HG02798 (cell line): ENCODE measurements at regions not wholly inside any gene's neighbourhood (a gene's known extent, or its start where the extent isn't known, plus 50 kb on each side); places are given as distances from the start of the nearest gene placed in this dataset.

ENCODE experiments used
- ATAC-seq: cut with Tn5 transposase; IDR thresholded peaks from one replicate; pipeline ENCODE4 v1.9.1; 2021; ENCODE audit warnings: mild to moderate bottlenecking; ENCODE audit not compliant: unreplicated experiment, poor library complexity

DNA sequence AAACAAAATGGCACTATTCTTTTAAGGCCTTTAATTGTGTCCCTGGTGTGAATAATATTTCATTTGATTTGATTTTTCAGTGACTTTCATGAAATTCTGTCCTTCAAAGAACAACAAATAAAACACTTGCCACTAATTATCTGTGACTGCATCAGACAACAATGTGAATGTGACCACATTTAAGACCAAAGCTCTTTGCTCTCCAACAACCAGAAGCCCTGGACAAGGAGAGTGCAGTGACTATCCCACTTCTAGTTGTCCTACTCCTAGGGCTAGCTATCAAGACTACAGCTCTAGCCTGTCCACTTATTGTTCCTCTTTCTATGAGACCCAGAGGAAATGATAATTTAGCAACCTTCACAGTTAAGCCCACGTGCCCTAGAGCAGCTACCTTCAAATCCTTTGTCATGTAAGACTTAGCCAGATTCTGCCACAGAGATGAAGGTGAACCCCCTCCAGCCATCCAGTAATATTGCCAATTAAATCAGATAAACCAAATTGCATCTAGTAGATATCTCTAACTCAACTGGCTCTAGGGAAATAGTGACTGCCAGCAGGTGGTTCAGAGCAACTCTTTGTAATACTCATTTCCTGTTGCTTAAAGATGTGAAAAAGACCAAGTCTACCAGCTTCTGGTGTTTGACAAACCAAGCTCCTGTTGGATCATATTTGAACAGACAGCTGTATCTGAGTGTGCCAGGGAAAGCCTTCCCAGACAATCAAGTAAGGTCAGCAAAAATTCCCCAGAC, 142.6 kb upstream of the BLID start:
- no peak for ATAC-seq

- ATAC-seq, result no peak
Observed at GRCh38 chr11:122253589-122254231, 137.7 kb upstream of the BLID start.

- ATAC-seq, result no peak
Observed at GRCh38 chr11:122248939-122249338, 132.9 kb upstream of the BLID start.

- ATAC-seq, result no peak
Observed at GRCh38 chr11:122248131-122248530, 132.1 kb upstream of the BLID start.

- no peak for ATAC-seq
Observed at GRCh38 chr11:122246874-122247273, 130.9 kb upstream of the BLID start.

DNA sequence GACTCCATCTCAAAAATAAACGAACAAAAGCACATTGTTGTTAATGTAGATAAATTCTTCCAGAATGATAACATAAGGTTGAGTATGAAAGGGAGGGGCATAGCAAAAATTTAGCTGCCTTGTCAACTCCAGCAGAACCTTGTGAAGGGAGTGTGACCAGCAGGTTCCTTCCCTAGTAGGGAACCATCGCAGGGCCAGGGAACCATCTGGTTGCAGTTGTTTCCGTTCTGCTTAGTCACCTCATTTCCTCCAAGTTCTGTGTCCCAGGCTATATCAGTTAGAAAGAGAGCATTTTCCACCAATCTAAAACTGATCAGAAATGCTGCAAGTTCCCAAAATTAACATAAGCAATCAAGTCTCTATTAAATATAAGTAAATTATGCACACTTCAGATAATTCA, 126.7 kb upstream of the BLID start:
- ATAC-seq, result no peak

DNA sequence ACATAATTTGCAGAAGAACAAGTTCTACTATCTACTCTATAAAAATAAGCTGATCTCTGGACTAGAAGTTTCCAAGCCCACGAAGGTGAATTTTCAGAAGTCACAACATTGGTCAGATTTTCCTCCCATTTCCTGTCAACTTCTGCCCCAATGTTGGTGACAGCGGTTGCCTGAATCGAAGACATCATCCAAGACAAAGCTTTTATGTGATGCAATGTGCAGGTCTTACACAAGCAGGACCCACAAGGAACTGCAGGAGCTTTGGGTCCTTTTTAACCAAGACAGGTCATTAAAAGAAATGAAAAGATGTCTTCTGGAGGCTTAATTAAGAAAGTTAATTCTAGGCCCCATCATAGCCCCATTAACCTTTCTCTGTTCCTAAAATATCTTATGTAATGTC, 125.6 kb upstream of the BLID start:
- no peak for ATAC-seq

GRCh38 chr11:122240638-122241037, 124.6 kb upstream of the BLID start:
- no peak for ATAC-seq

DNA sequence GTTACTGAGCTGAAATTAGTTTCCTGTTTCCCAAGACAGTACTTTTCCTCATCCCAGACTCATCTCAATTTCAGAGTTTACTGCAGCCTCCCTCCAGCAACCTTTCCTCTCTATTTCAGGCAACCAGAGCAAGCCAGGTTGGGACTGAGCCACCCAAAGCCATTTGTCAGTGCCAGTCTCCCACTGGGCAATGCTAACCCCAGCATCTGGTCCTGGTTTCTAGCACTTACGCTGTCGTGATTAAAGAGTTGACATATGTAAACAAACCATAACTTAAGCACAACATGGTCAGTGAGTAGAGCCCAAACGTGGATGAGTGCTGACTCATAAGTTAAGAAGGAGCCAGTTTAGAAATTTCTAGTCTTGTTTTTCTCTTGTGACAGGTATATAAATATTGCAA, 119.6 kb upstream of the BLID start:
- ATAC-seq, result no peak

DNA sequence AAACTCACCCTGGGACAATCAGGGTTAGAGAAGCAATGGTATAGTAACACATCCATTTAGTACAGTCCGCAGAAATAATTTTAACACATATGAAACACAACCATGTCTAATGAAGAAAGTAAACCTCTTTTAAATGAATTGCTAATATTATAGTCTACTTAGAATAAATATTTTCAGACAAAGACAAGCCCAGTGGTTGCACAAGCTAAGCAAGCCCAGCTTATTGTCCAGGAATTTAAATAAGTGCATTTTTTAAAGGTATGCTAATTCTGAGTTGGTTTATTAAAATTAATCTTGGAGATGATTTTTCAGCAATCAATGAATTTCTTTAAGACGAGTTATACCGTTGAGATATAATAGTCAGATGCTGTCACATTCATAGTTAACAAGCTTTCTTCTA, 118.8 kb upstream of the BLID start:
- ATAC-seq, result no peak

DNA sequence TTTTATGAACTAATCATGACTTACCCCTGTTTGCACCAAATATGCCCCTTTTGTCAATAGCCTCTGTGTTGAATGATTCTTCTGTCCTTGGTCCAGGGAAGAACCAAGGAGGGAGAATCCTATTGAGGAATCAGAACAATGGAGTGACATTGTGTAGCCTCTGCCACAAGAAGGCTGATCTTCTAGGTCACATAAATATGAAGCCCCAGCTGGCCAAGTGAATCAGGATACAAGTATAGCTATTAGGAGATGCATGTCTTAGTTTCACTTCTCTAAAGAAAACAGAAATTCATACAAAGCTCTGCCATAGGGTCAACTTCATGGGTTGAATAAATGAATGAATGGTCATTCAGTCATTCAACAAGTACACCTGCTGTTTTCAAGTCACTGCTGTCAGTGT, 118.2 kb upstream of the BLID start:
- no peak for ATAC-seq

- ATAC-seq, result no peak
Observed at GRCh38 chr11:122232985-122233384, 117.0 kb upstream of the BLID start.

- ATAC-seq, result no peak
Observed at GRCh38 chr11:122230385-122230755, 114.4 kb upstream of the BLID start.

DNA sequence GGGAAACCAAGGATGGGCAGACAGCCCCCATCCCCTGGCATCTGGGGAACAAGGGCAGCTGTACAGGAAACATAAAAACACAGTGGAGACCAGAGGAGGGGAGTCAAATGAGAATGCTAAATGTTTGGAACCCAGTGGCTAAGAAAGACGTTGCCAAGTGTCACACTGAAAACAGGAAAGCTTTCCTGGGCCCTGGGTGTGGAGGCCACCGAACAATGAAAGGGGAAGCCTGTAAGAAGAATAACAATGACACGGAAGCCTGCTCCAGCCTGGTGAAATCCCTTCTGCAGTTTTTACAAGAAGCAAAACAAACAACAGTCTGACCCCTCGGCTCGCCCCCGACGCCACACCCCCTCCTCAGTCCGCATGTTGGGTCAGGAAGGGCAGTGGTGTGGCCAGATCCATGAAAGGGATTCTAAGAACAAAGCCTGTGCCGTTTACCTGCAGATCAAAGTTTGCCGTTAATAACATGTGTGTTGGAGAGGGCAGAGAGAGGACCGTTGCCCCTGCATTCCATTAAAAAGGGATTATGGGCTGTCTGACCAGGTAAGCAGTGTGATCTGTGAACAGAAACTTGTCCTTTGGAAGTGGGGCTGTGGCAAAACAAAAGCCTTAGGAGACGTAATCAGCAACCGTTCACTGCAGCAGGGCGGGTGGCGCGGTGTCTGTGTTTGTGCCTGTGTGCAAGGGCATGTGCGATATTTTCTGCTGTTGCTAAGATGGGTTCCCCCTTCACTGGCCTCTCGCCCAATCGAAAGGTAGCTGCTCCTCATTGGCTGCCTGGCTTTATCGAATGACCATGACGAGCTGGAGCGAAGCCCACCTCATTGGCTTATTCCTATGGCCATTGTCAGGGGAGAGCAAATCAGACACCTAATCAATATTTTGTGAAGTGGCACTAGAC, 113.7 kb upstream of the BLID start:
- no peak for ATAC-seq

DNA sequence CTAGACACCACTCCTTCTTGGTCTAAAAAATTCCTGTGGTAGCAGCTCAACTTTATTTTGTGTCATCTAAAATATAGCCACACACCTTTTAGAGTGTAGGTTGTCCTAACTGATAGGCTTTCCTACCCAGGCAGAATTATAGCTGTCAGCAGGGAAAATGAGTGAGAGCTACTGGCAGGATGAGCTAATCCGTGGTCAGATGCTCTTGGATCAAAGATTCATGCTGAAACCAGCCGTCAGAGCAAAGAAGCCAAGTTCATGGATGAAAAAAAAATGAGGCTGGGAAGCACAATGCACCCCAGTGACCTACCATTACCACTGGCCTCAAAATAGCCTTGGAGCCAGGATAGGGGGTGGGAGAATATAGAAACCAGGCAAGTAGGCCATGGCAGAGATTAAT, 113.1 kb upstream of the BLID start:
- no peak for ATAC-seq

GRCh38 chr11:122226810-122227379, 110.9 kb upstream of the BLID start:
- ATAC-seq, result no peak

- no peak for ATAC-seq
Observed at GRCh38 chr11:122224867-122225266, 108.9 kb upstream of the BLID start.

DNA sequence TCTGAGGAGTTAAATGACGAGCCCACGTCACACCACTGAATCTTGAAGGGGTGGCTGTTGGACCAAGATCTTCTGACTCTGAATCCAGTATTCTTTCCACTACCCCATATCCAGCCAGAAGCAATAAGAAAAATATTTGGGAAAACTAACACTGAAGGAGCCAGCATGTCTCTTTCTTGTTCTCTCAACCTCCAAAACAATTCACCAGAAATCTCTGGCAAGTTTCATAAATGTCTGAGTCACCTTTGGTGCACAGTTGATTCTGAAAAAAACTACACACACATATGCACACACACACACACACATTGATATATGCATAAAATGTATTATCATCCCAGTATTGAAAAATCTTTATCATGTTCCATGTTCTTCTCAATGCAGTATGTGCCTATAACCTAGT, 104.3 kb upstream of the BLID start:
- no peak for ATAC-seq

DNA sequence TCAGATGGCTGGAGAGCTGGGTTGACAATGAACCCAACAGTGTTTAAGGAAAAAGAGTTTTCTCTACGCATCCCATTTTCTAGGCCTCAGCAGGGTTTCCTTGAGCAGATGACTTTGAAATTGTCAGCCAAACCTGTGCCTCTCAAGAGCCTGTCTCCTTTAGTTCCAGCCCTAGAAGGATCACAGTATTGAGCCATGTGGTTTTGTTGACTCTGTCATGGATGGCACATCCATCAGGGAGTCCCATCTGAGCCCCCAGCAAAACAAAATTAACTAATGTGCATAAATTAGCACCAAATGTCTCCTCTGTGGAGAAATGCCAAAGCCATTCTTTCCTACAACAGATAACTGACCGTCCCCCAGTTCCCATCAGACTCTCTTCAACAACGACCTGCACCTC, 103.8 kb upstream of the BLID start:
- ATAC-seq, result no peak

DNA sequence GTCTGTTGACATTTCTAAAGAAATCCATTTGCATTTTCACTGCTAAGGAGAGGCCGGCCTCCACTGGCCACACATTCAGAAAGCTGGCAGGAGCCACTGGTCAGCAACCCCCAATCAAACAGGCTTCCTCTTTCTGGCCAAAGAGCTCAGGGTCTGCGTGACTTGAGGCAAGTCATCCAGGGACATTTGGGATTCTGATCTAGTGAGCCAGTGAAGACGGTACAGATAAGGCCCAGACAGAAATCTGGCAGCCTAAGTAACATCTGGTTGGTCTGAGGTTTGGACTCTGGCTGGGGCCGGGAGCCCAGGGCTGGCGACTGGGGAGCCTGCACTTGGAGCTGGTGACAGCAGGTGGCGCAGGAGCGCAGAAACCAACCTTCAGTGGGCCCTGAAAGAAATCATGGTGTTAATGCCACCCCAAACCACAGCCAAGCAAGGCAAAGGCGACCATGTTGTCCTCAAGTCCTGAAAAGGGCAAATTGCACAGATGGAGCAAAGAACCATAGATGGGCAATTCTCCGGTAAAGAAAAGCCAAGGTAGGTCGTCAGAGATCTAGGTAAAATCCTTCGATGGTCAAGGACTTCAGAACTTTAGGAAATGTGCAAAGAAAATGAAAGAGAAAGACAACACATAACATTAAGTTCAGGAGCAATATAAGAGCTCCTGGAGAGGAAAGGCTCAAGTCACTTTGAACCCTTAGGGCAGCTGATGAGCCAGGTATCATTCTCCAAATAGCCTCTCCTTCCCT, 99.4 kb upstream of the BLID start:
- peak; percentile 96 for ATAC-seq
